ENCODE measurements at regions not wholly inside any gene's neighbourhood (a gene's known extent, or its start where the extent isn't known, plus 50 kb on each side); places are given as distances from the start of the nearest gene placed in this dataset.
"Not testable (repeated sequence)": the region's sequence is repeated elsewhere in the genome, so short reads cannot be mapped to it uniquely, and the experiment has no call there.

- DNase-seq = no peak
These were observed 1283.0 kb upstream of the CDH2 start for GRCh38 chr18:29459972-29460371.

GRCh38 chr18:29457316-29457889, 1280.5 kb upstream of the CDH2 start:
- DNase-seq = no peak

- no peak for DNase-seq
These were observed 1272.5 kb upstream of the CDH2 start for GRCh38 chr18:29449424-29449823.

GRCh38 chr18:29439398-29439797, 1262.5 kb upstream of the CDH2 start:
- DNase-seq = no peak

- DNase-seq = no peak
These were observed 1259.5 kb upstream of the CDH2 start for GRCh38 chr18:29436459-29436858.

- no peak for DNase-seq
These were observed 1257.7 kb upstream of the CDH2 start for GRCh38 chr18:29434650-29435049.

GRCh38 chr18:29430416-29430815, 1253.5 kb upstream of the CDH2 start:
- DNase-seq = no peak

GRCh38 chr18:29418136-29418535, 1241.2 kb upstream of the CDH2 start:
- DNase-seq = peak in 1 of 3 donors; percentile 0

- DNase-seq = no peak
These were observed 1230.1 kb upstream of the CDH2 start for GRCh38 chr18:29406996-29407395.

GRCh38 chr18:29397536-29397935, 1220.6 kb upstream of the CDH2 start:
- no peak for DNase-seq

- no peak for DNase-seq
These were observed 1206.7 kb upstream of the CDH2 start for GRCh38 chr18:29383311-29384273.

- DNase-seq = no peak
These were observed 1201.8 kb upstream of the CDH2 start for GRCh38 chr18:29378651-29379136.

- no peak for DNase-seq
These were observed 1200.4 kb upstream of the CDH2 start for GRCh38 chr18:29377346-29377745.

- DNase-seq = no peak
These were observed 1196.1 kb upstream of the CDH2 start for GRCh38 chr18:29373000-29373399.

GRCh38 chr18:29361843-29362242, 1184.9 kb upstream of the CDH2 start:
- no peak for DNase-seq

GRCh38 chr18:29360659-29361058, 1183.7 kb upstream of the CDH2 start:
- DNase-seq = not testable (repeated sequence)

- DNase-seq = not testable (repeated sequence)
These were observed 1182.3 kb upstream of the CDH2 start for GRCh38 chr18:29359222-29359621.

GRCh38 chr18:29351171-29351570, 1174.2 kb upstream of the CDH2 start:
- no peak for DNase-seq

- no peak for DNase-seq
These were observed 1152.0 kb upstream of the CDH2 start for GRCh38 chr18:29328932-29329331.

- DNase-seq = no peak
These were observed 1149.3 kb upstream of the CDH2 start for GRCh38 chr18:29326214-29326613.

GRCh38 chr18:29321561-29321960, 1144.6 kb upstream of the CDH2 start:
- no peak for DNase-seq

GRCh38 chr18:29313312-29313711, 1136.4 kb upstream of the CDH2 start:
- DNase-seq = no peak

GRCh38 chr18:29311580-29311979, 1134.7 kb upstream of the CDH2 start:
- DNase-seq = no peak

GRCh38 chr18:29309366-29309765, 1132.4 kb upstream of the CDH2 start:
- no peak for DNase-seq

Data from suppressor macrophage treated with lipopolysaccharide for 1 hour (primary cell).